PC-3 (cell line): ENCODE measurements at regions not wholly inside any gene's neighbourhood (a gene's known extent, or its start where the extent isn't known, plus 50 kb on each side); places are given as distances from the start of the nearest gene placed in this dataset.

ENCODE experiments used
- ATAC-seq: fragments of 200-7000 bp; cut with Tn5 transposase; 2 replicates; pipeline ENCODE4 v1.9.1; 2020; ENCODE audit warnings: mild to moderate bottlenecking, moderate library complexity
- BruUV-seq: library from RNA; stranded (reverse); fragments of 400-500 nt; replicated peaks from 2 replicates; lab custom pipeline; 2021; lab: Mats Ljungman, UMichigan
- CTCF ChIA-PET: fragments of 300-600 bp; sonication (Branson Sonifier 250); formaldehyde crosslinking; loops from one replicate; lab custom pipeline; 2022; ENCODE audit warnings: antibody characterized with exemption; lab: Charles Lee
- POLR2A ChIA-PET: fragments of 300-600 bp; sonication (Branson Sonifier 250); formaldehyde crosslinking; loops from one replicate; lab custom pipeline; 2022; ENCODE audit warnings: antibody characterized with exemption; ENCODE audit not compliant: unreplicated experiment; lab: Charles Lee
- DNase-seq: peaks from one replicate; pipeline ENCODE4 v3.0.0-alpha.2; 2015
- H2AFZ ChIP-seq: fragments of 300-600 bp; sonication (generic); 2 replicates; pipeline ENCODE4 v1.6.0; 2016; ENCODE audit warnings: antibody characterized with exemption, low read length
- H3F3A ChIP-seq: fragments of 300-600 bp; sonication (generic); one replicate; pipeline ENCODE4 v1.6.0; 2017; ENCODE audit warnings: antibody characterized with exemption, low read length, control low read depth, mild to moderate bottlenecking; ENCODE audit not compliant: unreplicated experiment
- H3K27ac ChIP-seq: fragments of 300-600 bp; sonication (generic); 2 replicates; pipeline ENCODE4 v1.5.1; 2016; ENCODE audit warnings: mild to moderate bottlenecking, low read length
- H3K27me3 ChIP-seq: fragments of 300-600 bp; sonication (generic); 2 replicates; pipeline ENCODE4 v1.6.1; 2016; ENCODE audit warnings: low read length, mixed read lengths
- H3K36me3 ChIP-seq: fragments of 300-600 bp; sonication (generic); 2 replicates; pipeline ENCODE4 v1.6.1; 2016; ENCODE audit warnings: low read depth, mixed run types, low read length, mixed read lengths
- H3K4me1 ChIP-seq: fragments of 300-600 bp; sonication (generic); 2 replicates; pipeline ENCODE4 v1.5.1; 2016; ENCODE audit warnings: low read length; ENCODE audit not compliant: insufficient read depth
- H3K4me2 ChIP-seq: fragments of 300-600 bp; sonication (generic); 2 replicates; pipeline ENCODE4 v1.6.0; 2016; ENCODE audit warnings: low read length
- H3K4me3 ChIP-seq: fragments of 300-600 bp; sonication (generic); 2 replicates; pipeline ENCODE4 v1.5.1; 2016; ENCODE audit warnings: mild to moderate bottlenecking, low read length, mixed read lengths
- H3K79me2 ChIP-seq: fragments of 300-600 bp; sonication (generic); 2 replicates; pipeline ENCODE4 v1.6.1; 2017; ENCODE audit warnings: low read length, mixed read lengths
- H3K9ac ChIP-seq: fragments of 300-600 bp; sonication (generic); 2 replicates; pipeline ENCODE4 v1.6.0; 2016; ENCODE audit warnings: mild to moderate bottlenecking, low read length
- H3K9me2 ChIP-seq: fragments of 300-600 bp; sonication (generic); replicated peaks from 2 replicates; pipeline ENCODE4 v1.6.1; 2016; ENCODE audit warnings: mixed run types, low read length, mixed read lengths
- H3K9me3 ChIP-seq: fragments of 300-600 bp; sonication (generic); 2 replicates; pipeline ENCODE4 v1.6.1; 2016; ENCODE audit warnings: low read length, mixed read lengths
- H4K20me1 ChIP-seq: fragments of 300-600 bp; sonication (generic); 2 replicates; pipeline ENCODE4 v1.6.1; 2016; ENCODE audit warnings: low read length, mixed read lengths
- CTCF ChIP-seq: fragments of 300-600 bp; sonication (generic); conservative IDR thresholded peaks from 2 replicates; pipeline ENCODE4 v1.5.1; 2017; ENCODE audit warnings: antibody characterized with exemption, low read depth, mild to moderate bottlenecking, low read length
- EZH2 ChIP-seq: fragments of 300-600 bp; sonication (generic); IDR thresholded peaks from one replicate; pipeline ENCODE4 v1.6.1; 2017; ENCODE audit warnings: antibody characterized with exemption, mild to moderate bottlenecking, low read length; ENCODE audit not compliant: unreplicated experiment
- EZH2phosphoT487 ChIP-seq: fragments of 300-600 bp; sonication (generic); IDR thresholded peaks from 2 replicates; pipeline ENCODE4 v1.6.1; 2018; ENCODE audit warnings: mild to moderate bottlenecking, antibody characterized with exemption, low read length, borderline replicate concordance
- intact Hi-C: fragments of 100-400 bp; cut with micrococcal nuclease; formaldehyde crosslinking; loops from 2 replicates; pipeline ENCODE4 v1.9.0; 2023

GRCh38 chr6:157727629-157728182, 95.3 kb upstream of the SNX9 start:
- H3K27ac ChIP-seq: no peak overlapping the region
- no peaks in the 10 kb centered on the region for H4K20me1 ChIP-seq
- H3K79me2 ChIP-seq: no peaks in the 10 kb centered on the region
- POLR2A ChIA-PET: interaction anchor here (0.6 kb wide), 1 partner anchor 82 kb away, joined by 3 read pairs; no protein-coding TSS in a partner anchor
- H3K4me3 ChIP-seq: no peak overlapping the region
- DNase-seq (no peak), ATAC-seq (no peak)
- CTCF ChIA-PET: no interaction called here
- no TSS peak for BruUV-seq
- no peak for TF ChIP-seq CTCF
- no peak for TF ChIP-seq EZH2phosphoT487
- TF ChIP-seq EZH2: no peak
- H3K27me3 ChIP-seq: no peaks in the 10 kb centered on the region
- H3K36me3 ChIP-seq: no peaks in the 10 kb centered on the region
- no peaks in the 10 kb centered on the region for H3K9me3 ChIP-seq
- intact Hi-C loops: no loop called here
- no peak overlapping the region for H3K9ac ChIP-seq
- H3K4me2 ChIP-seq: no peak overlapping the region
- H3K4me1 ChIP-seq: no peaks in the 10 kb centered on the region
- no peak overlapping the region for H2AFZ ChIP-seq
- H3F3A ChIP-seq: no peaks in the 10 kb centered on the region
- H3K9me2 ChIP-seq: no peaks in the 10 kb centered on the region

- no peaks in the 10 kb centered on the region for H3K9me2 ChIP-seq
- H3K4me1 ChIP-seq: no peaks in the 10 kb centered on the region
- H3F3A ChIP-seq: no peaks in the 10 kb centered on the region
- TF ChIP-seq CTCF (no peak), EZH2phosphoT487 (no peak), EZH2 (no peak)
- ATAC-seq (no peak), DNase-seq (no peak)
- intact Hi-C loops: no loop called here
- no peaks in the 10 kb centered on the region for H3K79me2 ChIP-seq
- BruUV-seq: no TSS peak
- no peak overlapping the region for H3K4me3 ChIP-seq
- no peak overlapping the region for H2AFZ ChIP-seq
- no peaks in the 10 kb centered on the region for H3K27me3 ChIP-seq
- no peak overlapping the region for H3K9ac ChIP-seq
- CTCF ChIA-PET: no interaction called here
- POLR2A ChIA-PET: no interaction called here
- no peaks in the 10 kb centered on the region for H3K9me3 ChIP-seq
- no peaks in the 10 kb centered on the region for H4K20me1 ChIP-seq
- H3K4me2 ChIP-seq: no peak overlapping the region
- no peaks in the 10 kb centered on the region for H3K36me3 ChIP-seq
- no peak overlapping the region for H3K27ac ChIP-seq
Observed at GRCh38 chr6:157728183-157728881, 94.7 kb upstream of the SNX9 start.

- TF ChIP-seq CTCF: no peak
- TF ChIP-seq EZH2phosphoT487: no peak
- no peak for TF ChIP-seq EZH2
Observed at GRCh38 chr6:157731221-157731620, 91.8 kb upstream of the SNX9 start.

More at GRCh38 chr6:157731221-157731620, 91.8 kb upstream of the SNX9 start:
- no peak for DNase-seq
- H3K4me2 ChIP-seq: no peak overlapping the region
- H3K9me3 ChIP-seq: no peaks in the 10 kb centered on the region
- no peaks in the 10 kb centered on the region for H3K27me3 ChIP-seq
- intact Hi-C loops: no loop called here
- BruUV-seq: no TSS peak
- H3K27ac ChIP-seq: no peak overlapping the region
- H3K9ac ChIP-seq: no peak overlapping the region
- ATAC-seq: no peak
- no peaks in the 10 kb centered on the region for H3K79me2 ChIP-seq
- ChIA-PET POLR2A (no interaction called here), CTCF (no interaction called here)
- no peaks in the 10 kb centered on the region for H3F3A ChIP-seq
- H3K4me1 ChIP-seq: no peaks in the 10 kb centered on the region
- no peaks in the 10 kb centered on the region for H3K36me3 ChIP-seq
- H3K9me2 ChIP-seq: no peaks in the 10 kb centered on the region
- H3K4me3 ChIP-seq: no peak overlapping the region
- H2AFZ ChIP-seq: no peak overlapping the region
- H4K20me1 ChIP-seq: no peaks in the 10 kb centered on the region
